ENCODE measurements at regions not wholly inside any gene's neighbourhood (a gene's known extent, or its start where the extent isn't known, plus 50 kb on each side); places are given as distances from the start of the nearest gene placed in this dataset.

GRCh38 chr20:58004900-58005299, 223.6 kb downstream of the ANKRD60 start:
- H3K9me3 ChIP-seq, result no peaks in the 10 kb centered on the region

DNA sequence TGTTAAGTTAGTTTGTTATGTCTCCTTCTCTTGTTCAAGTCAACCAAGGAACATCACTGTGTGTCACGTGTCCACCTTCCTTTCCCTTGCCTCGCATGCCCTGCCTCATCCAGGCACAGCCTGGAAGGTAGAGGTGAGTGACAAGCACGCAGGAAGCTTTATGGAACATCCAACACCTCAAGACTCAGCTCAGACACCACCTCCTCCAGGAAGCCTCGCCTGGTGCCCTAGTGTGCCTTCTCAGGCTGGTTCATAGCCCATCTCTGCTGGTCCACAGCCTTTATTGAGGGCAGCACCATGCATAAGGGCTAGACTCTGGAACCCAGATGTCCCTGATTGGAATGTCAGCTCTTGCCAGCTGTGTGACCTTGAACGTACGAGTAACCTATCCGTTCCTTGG, 224.3 kb downstream of the ANKRD60 start:
- Histone ChIP-seq H3K4me3 (no peak overlapping the region), H3K9me3 (no peaks in the 10 kb centered on the region), H3K36me3 (no peaks in the 10 kb centered on the region), H3K9ac (ENCODE audit: low read depth in 2 of 2, low read length in 2 of 2) (no peak overlapping the region), H3K27ac (no peak overlapping the region), H3K27me3 (no peaks in the 10 kb centered on the region), H3K4me1 (no peaks in the 10 kb centered on the region)
- DNase-seq, result no peak
- TF ChIP-seq, protein P1, sequence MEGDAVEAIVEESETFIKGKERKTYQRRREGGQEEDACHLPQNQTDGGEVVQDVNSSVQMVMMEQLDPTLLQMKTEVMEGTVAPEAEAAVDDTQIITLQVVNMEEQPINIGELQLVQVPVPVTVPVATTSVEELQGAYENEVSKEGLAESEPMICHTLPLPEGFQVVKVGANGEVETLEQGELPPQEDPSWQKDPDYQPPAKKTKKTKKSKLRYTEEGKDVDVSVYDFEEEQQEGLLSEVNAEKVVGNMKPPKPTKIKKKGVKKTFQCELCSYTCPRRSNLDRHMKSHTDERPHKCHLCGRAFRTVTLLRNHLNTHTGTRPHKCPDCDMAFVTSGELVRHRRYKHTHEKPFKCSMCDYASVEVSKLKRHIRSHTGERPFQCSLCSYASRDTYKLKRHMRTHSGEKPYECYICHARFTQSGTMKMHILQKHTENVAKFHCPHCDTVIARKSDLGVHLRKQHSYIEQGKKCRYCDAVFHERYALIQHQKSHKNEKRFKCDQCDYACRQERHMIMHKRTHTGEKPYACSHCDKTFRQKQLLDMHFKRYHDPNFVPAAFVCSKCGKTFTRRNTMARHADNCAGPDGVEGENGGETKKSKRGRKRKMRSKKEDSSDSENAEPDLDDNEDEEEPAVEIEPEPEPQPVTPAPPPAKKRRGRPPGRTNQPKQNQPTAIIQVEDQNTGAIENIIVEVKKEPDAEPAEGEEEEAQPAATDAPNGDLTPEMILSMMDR (IDR thresholded peaks at IDR 0.05), result no peak
- intact Hi-C loops (cut with DNase I), result no loop called here

More at GRCh38 chr20:58004900-58005299, 223.6 kb downstream of the ANKRD60 start:
- Histone ChIP-seq H3K4me1 (no peaks in the 10 kb centered on the region), H3K27me3 (no peaks in the 10 kb centered on the region), H3K4me3 (no peak overlapping the region), H3K9ac (ENCODE audit: low read depth in 2 of 2, low read length in 2 of 2) (no peak overlapping the region), H3K36me3 (no peaks in the 10 kb centered on the region), H3K27ac (no peak overlapping the region)
- DNase-seq, result no peak
- TF ChIP-seq, protein P1 (IDR thresholded peaks at IDR 0.05), result no peak
- intact Hi-C loops (cut with DNase I), result no loop called here

GRCh38 chr20:58003525-58003924, 224.9 kb downstream of the ANKRD60 start:
- DNase-seq, result no peak
- no peaks in the 10 kb centered on the region for H3K27me3 ChIP-seq
- H3K9me3 ChIP-seq, result no peaks in the 10 kb centered on the region
- TF ChIP-seq, protein P1 (IDR thresholded peaks at IDR 0.05), result no peak
- no peaks in the 10 kb centered on the region for H3K4me1 ChIP-seq
- H3K4me3 ChIP-seq, result no peak overlapping the region
- no peaks in the 10 kb centered on the region for H3K36me3 ChIP-seq
- H3K9ac ChIP-seq (ENCODE audit: low read depth in 2 of 2, low read length in 2 of 2), result no peak overlapping the region
- H3K27ac ChIP-seq, result no peak overlapping the region
- intact Hi-C loops (cut with DNase I), result no loop called here

- no peak overlapping the region for H3K9ac ChIP-seq (ENCODE audit: low read depth in 2 of 2, low read length in 2 of 2)
- no peak for DNase-seq
- intact Hi-C loops (cut with DNase I), result no loop called here
Measured at GRCh38 chr20:58002901-58003300, 225.6 kb downstream of the ANKRD60 start.

GRCh38 chr20:58001946-58002345, 226.5 kb downstream of the ANKRD60 start:
- no peaks in the 10 kb centered on the region for H3K27me3 ChIP-seq
- no peaks in the 10 kb centered on the region for H3K36me3 ChIP-seq
- H3K4me3 ChIP-seq, result no peak overlapping the region
- H3K4me1 ChIP-seq, result peaks cover 7% of the 10 kb centered on the region
- DNase-seq, result no peak
- TF ChIP-seq, protein P1 (IDR thresholded peaks at IDR 0.05), result no peak
- no peak overlapping the region for H3K27ac ChIP-seq
- H3K9me3 ChIP-seq, result no peaks in the 10 kb centered on the region
- H3K9ac ChIP-seq (ENCODE audit: low read depth in 2 of 2, low read length in 2 of 2), result no peak overlapping the region
- intact Hi-C loops (cut with DNase I), result no loop called here

More at GRCh38 chr20:58002901-58003300, 225.6 kb downstream of the ANKRD60 start:
- no peaks in the 10 kb centered on the region for H3K9me3 ChIP-seq
- no peak overlapping the region for H3K27ac ChIP-seq
- TF ChIP-seq, protein P1 (IDR thresholded peaks at IDR 0.05), result no peak
- H3K4me1 ChIP-seq, result no peaks in the 10 kb centered on the region
- H3K36me3 ChIP-seq, result no peaks in the 10 kb centered on the region
- H3K4me3 ChIP-seq, result no peak overlapping the region
- H3K27me3 ChIP-seq, result no peaks in the 10 kb centered on the region

GRCh38 chr20:58001381-58001780, 227.1 kb downstream of the ANKRD60 start:
- intact Hi-C loops (cut with DNase I), result no loop called here
- Histone ChIP-seq H3K9me3 (no peaks in the 10 kb centered on the region), H3K27me3 (no peaks in the 10 kb centered on the region), H3K9ac (ENCODE audit: low read depth in 2 of 2, low read length in 2 of 2) (no peak overlapping the region), H3K4me3 (no peak overlapping the region), H3K27ac (no peak overlapping the region), H3K4me1 (peaks cover 7% of the 10 kb centered on the region), H3K36me3 (no peaks in the 10 kb centered on the region)
- no peak for DNase-seq
- TF ChIP-seq, protein P1 (IDR thresholded peaks at IDR 0.05), result no peak
